H1 (cell line): ENCODE measurements at regions not wholly inside any gene's neighbourhood (a gene's known extent, or its start where the extent isn't known, plus 50 kb on each side); places are given as distances from the start of the nearest gene placed in this dataset.

ENCODE experiments used
- EZH2 ChIP-seq: fragments of 200-600 bp; sonication (generic); IDR thresholded peaks from 2 replicates; pipeline ENCODE4 v1.7.1; 2012; ENCODE audit warnings: low read depth, mild to moderate bottlenecking, moderate library complexity, low read length, inconsistent platforms; ENCODE audit not compliant: severe bottlenecking
- POLR2A ChIP-seq, 2 experiments: IDR thresholded peaks; 1 replicate in 1 of 2; 2 replicates in 1 of 2; pipeline ENCODE4 v1.6.1; 2011; ENCODE audit warnings: low read depth in 2 of 2, low read length in 2 of 2, mild to moderate bottlenecking in 2 of 2; ENCODE audit errors: control extremely low read depth in 1 of 2

- no peak for TF ChIP-seq EZH2
- no peak for TF ChIP-seq POLR2A (IDR thresholded peaks at IDR 0.05; ENCODE audit: control extremely low read depth in 1 of 2, low read depth in 2 of 2, low read length in 2 of 2)
Observed at GRCh38 chr12:59500915-59501314, 94.9 kb upstream of the SLC16A7 start.
